ENCODE measurements at regions not wholly inside any gene's neighbourhood (a gene's known extent, or its start where the extent isn't known, plus 50 kb on each side); places are given as distances from the start of the nearest gene placed in this dataset.

DNA sequence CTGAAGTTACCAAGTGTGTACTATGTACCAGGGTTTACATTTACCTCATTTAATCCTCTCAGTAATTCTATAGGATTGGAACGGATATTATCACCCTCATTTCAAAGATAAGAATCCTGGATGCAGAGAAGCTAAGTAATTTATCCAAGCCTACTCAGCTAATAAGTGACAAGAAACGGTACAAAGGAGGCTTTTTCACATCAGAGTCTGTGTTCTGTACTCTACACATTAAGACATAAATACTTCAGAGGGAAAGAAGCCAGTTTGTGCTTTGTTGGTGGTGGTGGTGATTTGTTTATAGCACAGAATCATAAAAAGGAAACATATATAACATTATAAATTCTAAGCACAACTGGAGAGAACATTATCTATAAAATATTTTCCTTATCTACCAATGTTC, 88.3 kb upstream of the HMGCLL1 start:
- no peak for ATAC-seq
- intact Hi-C loops (cut with micrococcal nuclease; ENCODE audit: unreplicated experiment): no loop called here
- Histone ChIP-seq H3K9me3 (ENCODE audit: low read length) (peaks cover 9% of the 10 kb centered on the region; the same call in 1 of the 2 replicates), H3K27me3 (ENCODE audit: control insufficient read depth in 1 of 2, insufficient read depth in 2 of 2, low read length in 2 of 2) (no peaks in the 10 kb centered on the region), H3K9ac (ENCODE audit: insufficient read depth, low read depth, low read length) (no peak overlapping the region), H3K4me1 (ENCODE audit: insufficient read depth, low read length) (no peaks in the 10 kb centered on the region), H3K79me2 (ENCODE audit: insufficient read depth, low read length) (no peaks in the 10 kb centered on the region), H2AFZ (ENCODE audit: low read length) (no peak overlapping the region), H3K4me3 (replicated peaks in 1 of 3; ENCODE audit: insufficient read depth in 1 of 3, low read depth in 2 of 3, low read length in 3 of 3) (no peak overlapping the region), H3K4me2 (ENCODE audit: low read depth, low read length) (no peak overlapping the region), H3K36me3 (replicated peaks in 1 of 2; ENCODE audit: control insufficient read depth in 1 of 2, insufficient read depth in 2 of 2, low read length in 2 of 2) (no peaks in the 10 kb centered on the region), H4K20me1 (ENCODE audit: insufficient read depth, low read length) (no peaks in the 10 kb centered on the region; the same call in 1 of the 2 replicates), H3K27ac (ENCODE audit: extremely low read length, insufficient read depth, low read length) (no peak overlapping the region)
- in situ Hi-C loops (cut with HindIII; ENCODE audit: extremely low pct_ligation_motif_present, low pct_unique_long_range_greater_than_20kb): no loop called here
- DNase-seq (ENCODE audit: low spot score): no peak
- POLR2A ChIA-PET: no interaction called here
- CTCF ChIA-PET (ENCODE audit: low intra/inter-chr PET ratio, low total read pairs): no interaction called here
- BruUV-seq (replicated peaks): no TSS peak
- no peak for FAIRE-seq
- TF ChIP-seq, protein P1, sequence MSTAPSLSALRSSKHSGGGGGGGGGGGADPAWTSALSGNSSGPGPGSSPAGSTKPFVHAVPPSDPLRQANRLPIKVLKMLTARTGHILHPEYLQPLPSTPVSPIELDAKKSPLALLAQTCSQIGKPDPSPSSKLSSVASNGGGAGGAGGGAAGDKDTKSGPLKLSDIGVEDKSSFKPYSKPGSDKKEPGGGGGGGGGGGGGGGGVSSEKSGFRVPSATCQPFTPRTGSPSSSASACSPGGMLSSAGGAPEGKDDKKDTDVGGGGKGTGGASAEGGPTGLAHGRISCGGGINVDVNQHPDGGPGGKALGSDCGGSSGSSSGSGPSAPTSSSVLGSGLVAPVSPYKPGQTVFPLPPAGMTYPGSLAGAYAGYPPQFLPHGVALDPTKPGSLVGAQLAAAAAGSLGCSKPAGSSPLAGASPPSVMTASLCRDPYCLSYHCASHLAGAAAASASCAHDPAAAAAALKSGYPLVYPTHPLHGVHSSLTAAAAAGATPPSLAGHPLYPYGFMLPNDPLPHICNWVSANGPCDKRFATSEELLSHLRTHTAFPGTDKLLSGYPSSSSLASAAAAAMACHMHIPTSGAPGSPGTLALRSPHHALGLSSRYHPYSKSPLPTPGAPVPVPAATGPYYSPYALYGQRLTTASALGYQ (CRISPR knock-in tag; IDR thresholded peaks at IDR 0.05): no peak
- TF ChIP-seq NR1H2 (CRISPR knock-in tag; IDR thresholded peaks at IDR 0.05; ENCODE audit: borderline replicate concordance, low read depth) (no peak), GTF3A (CRISPR knock-in tag; conservative IDR thresholded peaks at IDR 0.05) (no peak), FOXC1 (CRISPR knock-in tag; IDR thresholded peaks at IDR 0.05; ENCODE audit: borderline replicate concordance) (no peak), ZNF713 (CRISPR knock-in tag; IDR thresholded peaks at IDR 0.05) (no peak), CEBPB (IDR thresholded peaks at IDR 0.05; ENCODE audit: borderline replicate concordance, low read depth, low read length) (no peak)
- TF ChIP-seq, protein P2, sequence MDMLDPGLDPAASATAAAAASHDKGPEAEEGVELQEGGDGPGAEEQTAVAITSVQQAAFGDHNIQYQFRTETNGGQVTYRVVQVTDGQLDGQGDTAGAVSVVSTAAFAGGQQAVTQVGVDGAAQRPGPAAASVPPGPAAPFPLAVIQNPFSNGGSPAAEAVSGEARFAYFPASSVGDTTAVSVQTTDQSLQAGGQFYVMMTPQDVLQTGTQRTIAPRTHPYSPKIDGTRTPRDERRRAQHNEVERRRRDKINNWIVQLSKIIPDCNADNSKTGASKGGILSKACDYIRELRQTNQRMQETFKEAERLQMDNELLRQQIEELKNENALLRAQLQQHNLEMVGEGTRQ (IDR thresholded peaks at IDR 0.05; ENCODE audit: low read depth, low read length): no peak
- TF ChIP-seq, protein P2 (CRISPR knock-in tag; IDR thresholded peaks at IDR 0.05; ENCODE audit: borderline replicate concordance): no peak
- TF ChIP-seq, protein P3, sequence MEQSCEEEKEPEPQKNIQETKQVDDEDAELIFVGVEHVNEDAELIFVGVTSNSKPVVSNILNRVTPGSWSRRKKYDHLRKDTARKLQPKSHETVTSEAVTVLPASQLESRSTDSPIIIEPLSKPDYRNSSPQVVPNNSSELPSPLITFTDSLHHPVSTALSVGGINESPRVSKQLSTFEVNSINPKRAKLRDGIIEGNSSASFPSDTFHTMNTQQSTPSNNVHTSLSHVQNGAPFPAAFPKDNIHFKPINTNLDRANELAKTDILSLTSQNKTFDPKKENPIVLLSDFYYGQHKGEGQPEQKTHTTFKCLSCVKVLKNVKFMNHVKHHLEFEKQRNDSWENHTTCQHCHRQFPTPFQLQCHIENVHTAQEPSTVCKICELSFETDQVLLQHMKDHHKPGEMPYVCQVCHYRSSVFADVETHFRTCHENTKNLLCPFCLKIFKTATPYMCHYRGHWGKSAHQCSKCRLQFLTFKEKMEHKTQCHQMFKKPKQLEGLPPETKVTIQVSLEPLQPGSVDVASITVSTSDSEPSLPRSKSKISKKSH (CRISPR knock-in tag; IDR thresholded peaks at IDR 0.05; ENCODE audit: borderline replicate concordance): no peak
- TF ChIP-seq, protein P4, sequence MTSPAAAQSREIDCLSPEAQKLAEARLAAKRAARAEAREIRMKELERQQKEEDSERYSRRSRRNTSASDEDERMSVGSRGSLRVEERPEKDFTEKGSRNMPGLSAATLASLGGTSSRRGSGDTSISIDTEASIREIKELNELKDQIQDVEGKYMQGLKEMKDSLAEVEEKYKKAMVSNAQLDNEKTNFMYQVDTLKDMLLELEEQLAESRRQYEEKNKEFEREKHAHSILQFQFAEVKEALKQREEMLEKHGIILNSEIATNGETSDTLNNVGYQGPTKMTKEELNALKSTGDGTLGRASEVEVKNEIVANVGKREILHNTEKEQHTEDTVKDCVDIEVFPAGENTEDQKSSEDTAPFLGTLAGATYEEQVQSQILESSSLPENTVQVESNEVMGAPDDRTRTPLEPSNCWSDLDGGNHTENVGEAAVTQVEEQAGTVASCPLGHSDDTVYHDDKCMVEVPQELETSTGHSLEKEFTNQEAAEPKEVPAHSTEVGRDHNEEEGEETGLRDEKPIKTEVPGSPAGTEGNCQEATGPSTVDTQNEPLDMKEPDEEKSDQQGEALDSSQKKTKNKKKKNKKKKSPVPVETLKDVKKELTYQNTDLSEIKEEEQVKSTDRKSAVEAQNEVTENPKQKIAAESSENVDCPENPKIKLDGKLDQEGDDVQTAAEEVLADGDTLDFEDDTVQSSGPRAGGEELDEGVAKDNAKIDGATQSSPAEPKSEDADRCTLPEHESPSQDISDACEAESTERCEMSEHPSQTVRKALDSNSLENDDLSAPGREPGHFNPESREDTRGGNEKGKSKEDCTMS (CRISPR knock-in tag; conservative IDR thresholded peaks at IDR 0.05): no peak
- TF ChIP-seq, protein P5, sequence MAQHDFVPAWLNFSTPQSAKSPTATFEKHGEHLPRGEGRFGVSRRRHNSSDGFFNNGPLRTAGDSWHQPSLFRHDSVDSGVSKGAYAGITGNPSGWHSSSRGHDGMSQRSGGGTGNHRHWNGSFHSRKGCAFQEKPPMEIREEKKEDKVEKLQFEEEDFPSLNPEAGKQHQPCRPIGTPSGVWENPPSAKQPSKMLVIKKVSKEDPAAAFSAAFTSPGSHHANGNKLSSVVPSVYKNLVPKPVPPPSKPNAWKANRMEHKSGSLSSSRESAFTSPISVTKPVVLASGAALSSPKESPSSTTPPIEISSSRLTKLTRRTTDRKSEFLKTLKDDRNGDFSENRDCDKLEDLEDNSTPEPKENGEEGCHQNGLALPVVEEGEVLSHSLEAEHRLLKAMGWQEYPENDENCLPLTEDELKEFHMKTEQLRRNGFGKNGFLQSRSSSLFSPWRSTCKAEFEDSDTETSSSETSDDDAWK (CRISPR knock-in tag; IDR thresholded peaks at IDR 0.05): no peak
- WGBS (ENCODE audit: low lambda C conversion rate): 0% methylated on average over 2 of the region's 2 CpGs
